ENCODE measurements at regions not wholly inside any gene's neighbourhood (a gene's known extent, or its start where the extent isn't known, plus 50 kb on each side); places are given as distances from the start of the nearest gene placed in this dataset.

DNA sequence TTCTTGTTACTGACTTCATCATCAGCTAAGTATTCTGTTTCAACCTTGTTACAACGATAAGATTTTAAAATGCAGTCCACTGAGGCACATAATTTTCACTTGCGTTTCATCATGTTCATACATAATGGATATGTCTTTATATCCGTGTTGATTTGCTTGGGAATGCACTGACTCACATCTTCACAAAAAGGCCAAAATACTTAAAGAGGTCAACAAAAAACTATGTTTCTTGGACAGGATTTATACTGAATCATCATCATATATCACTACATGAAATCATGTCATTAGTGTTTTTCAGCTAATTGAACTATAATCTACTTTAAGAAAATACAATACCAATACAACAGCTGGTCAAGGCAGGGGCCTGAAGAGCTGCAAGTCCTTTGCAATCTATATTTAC lies 324.5 kb upstream of the KLF6 start:
- no peak for TF ChIP-seq CREB1 (IDR thresholded peaks at IDR 0.05; ENCODE audit: low read depth)

GRCh38 chr10:4108693-4109092 lies 323.7 kb upstream of the KLF6 start:
- TF ChIP-seq EGR1 (IDR thresholded peaks at IDR 0.05) (no peak), TAF1 (IDR thresholded peaks at IDR 0.05; ENCODE audit: low read depth) (no peak), USF1 (IDR thresholded peaks at IDR 0.05) (no peak), YY1 (IDR thresholded peaks at IDR 0.05; ENCODE audit: low read depth) (no peak)

- no peak for TF ChIP-seq USF1 (IDR thresholded peaks at IDR 0.05)
- TF ChIP-seq EGR1 (IDR thresholded peaks at IDR 0.05) = no peak
These were observed 322.4 kb upstream of the KLF6 start for GRCh38 chr10:4107285-4107851.

DNA sequence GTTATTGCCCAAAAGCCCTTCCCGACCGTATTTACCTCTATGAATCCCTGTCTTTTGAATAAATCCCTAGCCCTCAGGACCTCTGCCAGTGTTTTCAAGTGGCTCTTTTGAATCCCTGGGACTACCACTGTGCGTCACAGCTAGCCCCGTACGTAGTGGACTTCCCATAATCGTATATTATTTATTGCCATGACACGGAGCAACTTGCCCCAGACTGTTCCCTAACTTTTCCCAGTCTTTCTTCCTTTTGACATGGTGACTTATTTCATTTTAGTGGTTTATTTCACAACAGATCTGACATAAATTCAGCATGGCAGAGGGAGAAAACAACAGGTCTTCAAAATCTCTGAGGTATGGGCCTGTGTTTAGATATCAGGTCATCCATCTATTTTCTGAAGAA lies 318.6 kb upstream of the KLF6 start:
- TF ChIP-seq CREB1 (IDR thresholded peaks at IDR 0.05; ENCODE audit: low read depth) = no peak
- no peak for TF ChIP-seq TEAD4 (IDR thresholded peaks at IDR 0.05)
- TF ChIP-seq TAF1 (IDR thresholded peaks at IDR 0.05; ENCODE audit: low read depth) = no peak
- TF ChIP-seq, protein P1, sequence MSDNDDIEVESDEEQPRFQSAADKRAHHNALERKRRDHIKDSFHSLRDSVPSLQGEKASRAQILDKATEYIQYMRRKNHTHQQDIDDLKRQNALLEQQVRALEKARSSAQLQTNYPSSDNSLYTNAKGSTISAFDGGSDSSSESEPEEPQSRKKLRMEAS (IDR thresholded peaks at IDR 0.05) = no peak
- TF ChIP-seq YY1 (IDR thresholded peaks at IDR 0.05; ENCODE audit: low read depth) = no peak
- TF ChIP-seq TCF12 (IDR thresholded peaks at IDR 0.05; ENCODE audit: low read depth) = no peak

GRCh38 chr10:4102802-4103344 lies 317.9 kb upstream of the KLF6 start:
- TF ChIP-seq TEAD4 (IDR thresholded peaks at IDR 0.05) = no peak
- TF ChIP-seq TCF12 (IDR thresholded peaks at IDR 0.05; ENCODE audit: low read depth) = no peak
- no peak for TF ChIP-seq CEBPB (IDR thresholded peaks at IDR 0.05)
- TF ChIP-seq ZBTB7A (IDR thresholded peaks at IDR 0.05; ENCODE audit: low read depth) = no peak
- no peak for TF ChIP-seq RAD21 (IDR thresholded peaks at IDR 0.05; ENCODE audit: low read depth)
- TF ChIP-seq CREB1 (IDR thresholded peaks at IDR 0.05; ENCODE audit: low read depth) = no peak
- no peak for TF ChIP-seq EGR1 (IDR thresholded peaks at IDR 0.05)
- no peak for TF ChIP-seq EP300 (IDR thresholded peaks at IDR 0.05; ENCODE audit: borderline replicate concordance)
- no peak for TF ChIP-seq YY1 (IDR thresholded peaks at IDR 0.05; ENCODE audit: low read depth)
- TF ChIP-seq NFIC (IDR thresholded peaks at IDR 0.05) = no peak
- TF ChIP-seq, protein P1 (IDR thresholded peaks at IDR 0.05) = no peak
- TF ChIP-seq FOXM1 (IDR thresholded peaks at IDR 0.05; ENCODE audit: borderline replicate concordance, low read depth) = no peak
- TF ChIP-seq, protein P2, sequence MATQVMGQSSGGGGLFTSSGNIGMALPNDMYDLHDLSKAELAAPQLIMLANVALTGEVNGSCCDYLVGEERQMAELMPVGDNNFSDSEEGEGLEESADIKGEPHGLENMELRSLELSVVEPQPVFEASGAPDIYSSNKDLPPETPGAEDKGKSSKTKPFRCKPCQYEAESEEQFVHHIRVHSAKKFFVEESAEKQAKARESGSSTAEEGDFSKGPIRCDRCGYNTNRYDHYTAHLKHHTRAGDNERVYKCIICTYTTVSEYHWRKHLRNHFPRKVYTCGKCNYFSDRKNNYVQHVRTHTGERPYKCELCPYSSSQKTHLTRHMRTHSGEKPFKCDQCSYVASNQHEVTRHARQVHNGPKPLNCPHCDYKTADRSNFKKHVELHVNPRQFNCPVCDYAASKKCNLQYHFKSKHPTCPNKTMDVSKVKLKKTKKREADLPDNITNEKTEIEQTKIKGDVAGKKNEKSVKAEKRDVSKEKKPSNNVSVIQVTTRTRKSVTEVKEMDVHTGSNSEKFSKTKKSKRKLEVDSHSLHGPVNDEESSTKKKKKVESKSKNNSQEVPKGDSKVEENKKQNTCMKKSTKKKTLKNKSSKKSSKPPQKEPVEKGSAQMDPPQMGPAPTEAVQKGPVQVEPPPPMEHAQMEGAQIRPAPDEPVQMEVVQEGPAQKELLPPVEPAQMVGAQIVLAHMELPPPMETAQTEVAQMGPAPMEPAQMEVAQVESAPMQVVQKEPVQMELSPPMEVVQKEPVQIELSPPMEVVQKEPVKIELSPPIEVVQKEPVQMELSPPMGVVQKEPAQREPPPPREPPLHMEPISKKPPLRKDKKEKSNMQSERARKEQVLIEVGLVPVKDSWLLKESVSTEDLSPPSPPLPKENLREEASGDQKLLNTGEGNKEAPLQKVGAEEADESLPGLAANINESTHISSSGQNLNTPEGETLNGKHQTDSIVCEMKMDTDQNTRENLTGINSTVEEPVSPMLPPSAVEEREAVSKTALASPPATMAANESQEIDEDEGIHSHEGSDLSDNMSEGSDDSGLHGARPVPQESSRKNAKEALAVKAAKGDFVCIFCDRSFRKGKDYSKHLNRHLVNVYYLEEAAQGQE (IDR thresholded peaks at IDR 0.05; ENCODE audit: low read depth) = no peak
- TF ChIP-seq TAF1 (IDR thresholded peaks at IDR 0.05; ENCODE audit: low read depth) = no peak
- TF ChIP-seq USF1 (IDR thresholded peaks at IDR 0.05) = no peak

DNA sequence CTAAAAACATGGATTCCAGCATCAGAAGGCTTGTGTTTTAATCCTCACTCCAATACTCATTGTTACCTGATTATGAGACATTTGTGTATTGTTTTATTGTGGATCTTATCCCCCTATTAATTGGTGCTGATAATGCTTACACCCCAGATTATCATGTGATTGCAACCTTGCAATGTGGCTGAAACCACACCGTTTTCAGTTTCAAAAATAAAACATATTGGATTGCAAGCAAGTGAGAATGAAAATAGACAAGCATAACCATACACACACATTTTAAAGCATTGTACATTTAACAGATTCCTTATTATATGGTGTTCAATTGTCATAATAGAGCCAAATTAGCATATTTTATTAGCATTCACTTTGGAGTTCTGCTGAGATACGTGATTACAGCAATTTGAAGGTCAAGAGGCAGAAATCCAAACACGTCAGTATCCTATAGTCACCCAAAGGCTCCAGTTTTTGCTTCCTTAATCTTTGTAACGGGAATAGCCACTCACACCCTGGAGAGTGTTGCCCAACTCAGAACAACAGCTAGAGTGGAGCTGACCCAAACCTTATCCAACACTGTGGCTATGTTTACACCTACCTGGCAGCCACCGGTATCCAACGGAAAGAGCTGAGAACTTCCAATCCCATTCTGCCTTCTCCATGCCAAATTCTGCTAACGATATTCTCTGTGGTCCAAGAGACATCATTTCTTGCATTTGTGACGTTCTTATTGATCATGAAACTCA lies 317.1 kb upstream of the KLF6 start:
- TF ChIP-seq TEAD4 (IDR thresholded peaks at IDR 0.05) = no peak
- TF ChIP-seq FOXM1 (IDR thresholded peaks at IDR 0.05; ENCODE audit: borderline replicate concordance, low read depth) = no peak
- TF ChIP-seq EGR1 (IDR thresholded peaks at IDR 0.05) = no peak
- TF ChIP-seq RAD21 (IDR thresholded peaks at IDR 0.05; ENCODE audit: low read depth) = no peak
- no peak for TF ChIP-seq NFIC (IDR thresholded peaks at IDR 0.05)
- no peak for TF ChIP-seq USF1 (IDR thresholded peaks at IDR 0.05)
- no peak for TF ChIP-seq CEBPB (IDR thresholded peaks at IDR 0.05)
- TF ChIP-seq, protein P1 (IDR thresholded peaks at IDR 0.05) = no peak
- TF ChIP-seq TCF12 (IDR thresholded peaks at IDR 0.05; ENCODE audit: low read depth) = no peak
- no peak for TF ChIP-seq EP300 (IDR thresholded peaks at IDR 0.05; ENCODE audit: borderline replicate concordance)
- TF ChIP-seq TAF1 (IDR thresholded peaks at IDR 0.05; ENCODE audit: low read depth) = no peak
- TF ChIP-seq, protein P2 (IDR thresholded peaks at IDR 0.05; ENCODE audit: low read depth) = no peak
- no peak for TF ChIP-seq ZBTB7A (IDR thresholded peaks at IDR 0.05; ENCODE audit: low read depth)
- TF ChIP-seq CREB1 (IDR thresholded peaks at IDR 0.05; ENCODE audit: low read depth) = no peak

Measured in Ishikawa (cell line).